ENCODE measurements at regions not wholly inside any gene's neighbourhood (a gene's known extent, or its start where the extent isn't known, plus 50 kb on each side); places are given as distances from the start of the nearest gene placed in this dataset.

GRCh38 chr1:38549191-38549590 is 310.4 kb downstream of the RRAGC start:
- TF ChIP-seq CTCF (IDR thresholded peaks at IDR 0.05; ENCODE audit: insufficient read depth, low read depth, low read length): no peak
- DNase-seq (ENCODE audit: low read depth): no peak

GRCh38 chr1:38547321-38547720 is 312.3 kb downstream of the RRAGC start:
- no peak overlapping the region for H3K4me3 ChIP-seq (ENCODE audit: low read depth, low read length)
- no peak for DNase-seq (ENCODE audit: low read depth)
- TF ChIP-seq CTCF (IDR thresholded peaks at IDR 0.05; ENCODE audit: insufficient read depth, low read depth, low read length): no peak

More at GRCh38 chr1:38549191-38549590, 310.4 kb downstream of the RRAGC start:
- H3K4me3 ChIP-seq (ENCODE audit: low read depth, low read length): no peak overlapping the region

- TF ChIP-seq CTCF (IDR thresholded peaks at IDR 0.05; ENCODE audit: insufficient read depth, low read depth, low read length): no peak
- DNase-seq (ENCODE audit: low read depth): no peak
- no peak overlapping the region for H3K4me3 ChIP-seq (ENCODE audit: low read depth, low read length)
Measured at GRCh38 chr1:38546636-38547035, 312.9 kb downstream of the RRAGC start.

- DNase-seq (ENCODE audit: low read depth): no peak
- TF ChIP-seq CTCF (IDR thresholded peaks at IDR 0.05; ENCODE audit: insufficient read depth, low read depth, low read length): no peak
- H3K4me3 ChIP-seq (ENCODE audit: low read depth, low read length): no peak overlapping the region
Measured at GRCh38 chr1:38541223-38541622, 318.3 kb downstream of the RRAGC start.

- no peak overlapping the region for H3K4me3 ChIP-seq (ENCODE audit: low read depth, low read length)
- TF ChIP-seq CTCF (IDR thresholded peaks at IDR 0.05; ENCODE audit: insufficient read depth, low read depth, low read length): no peak
- DNase-seq (ENCODE audit: low read depth): no peak
Measured at GRCh38 chr1:38539931-38540330, 319.6 kb downstream of the RRAGC start.

GRCh38 chr1:38538834-38539233 is 320.7 kb downstream of the RRAGC start:
- no peak overlapping the region for H3K4me3 ChIP-seq (ENCODE audit: low read depth, low read length)
- TF ChIP-seq CTCF (IDR thresholded peaks at IDR 0.05; ENCODE audit: insufficient read depth, low read depth, low read length): no peak
- no peak for DNase-seq (ENCODE audit: low read depth)

GRCh38 chr1:38536089-38536488 is 323.5 kb downstream of the RRAGC start:
- DNase-seq (ENCODE audit: low read depth): no peak

More at GRCh38 chr1:38536089-38536488, 323.5 kb downstream of the RRAGC start:
- no peak overlapping the region for H3K4me3 ChIP-seq (ENCODE audit: low read depth, low read length)
- TF ChIP-seq CTCF (IDR thresholded peaks at IDR 0.05; ENCODE audit: insufficient read depth, low read depth, low read length): no peak

All from fibroblast of villous mesenchyme (primary cell).